Putamen (tissue), 1 donor: ENCODE measurements at regions not wholly inside any gene's neighbourhood (a gene's known extent, or its start where the extent isn't known, plus 50 kb on each side); places are given as distances from the start of the nearest gene placed in this dataset.
A peak's percentile ranks its signal among the peaks of the same experiment; 100 is the strongest.

Experiments used
- DNase-seq: peaks from one replicate; pipeline ENCODE4 v3.0.0-alpha.2; 2016; ENCODE audit warnings: low spot score

DNA sequence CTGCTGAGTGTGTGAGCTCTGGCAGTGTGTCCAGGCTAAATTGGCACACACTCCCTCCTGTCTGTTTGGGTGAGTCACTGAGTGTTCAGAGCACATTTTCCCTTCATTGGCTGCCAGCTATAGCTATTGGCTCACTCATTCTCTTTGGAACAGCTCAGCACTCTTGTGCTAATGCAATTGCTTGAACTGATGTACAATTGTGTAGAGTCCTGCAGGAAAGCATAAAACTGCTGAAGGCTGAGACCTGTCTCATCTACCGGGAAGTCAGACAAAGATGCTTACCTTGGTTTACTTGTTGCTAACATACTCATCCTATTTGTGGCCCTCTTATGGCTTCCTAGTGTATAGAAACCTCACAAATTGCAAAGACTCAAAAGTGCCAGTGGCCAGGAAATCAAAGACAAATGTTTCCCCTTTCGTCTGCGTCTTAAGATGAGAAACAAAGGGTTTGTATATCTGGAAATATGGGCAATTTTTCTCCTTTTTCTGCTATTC lies 351.0 kb downstream of the BCKDHB start:
- peak; percentile 28 for DNase-seq

GRCh38 chr6:80456724-80457438 lies 350.4 kb downstream of the BCKDHB start:
- no peak for DNase-seq

DNA sequence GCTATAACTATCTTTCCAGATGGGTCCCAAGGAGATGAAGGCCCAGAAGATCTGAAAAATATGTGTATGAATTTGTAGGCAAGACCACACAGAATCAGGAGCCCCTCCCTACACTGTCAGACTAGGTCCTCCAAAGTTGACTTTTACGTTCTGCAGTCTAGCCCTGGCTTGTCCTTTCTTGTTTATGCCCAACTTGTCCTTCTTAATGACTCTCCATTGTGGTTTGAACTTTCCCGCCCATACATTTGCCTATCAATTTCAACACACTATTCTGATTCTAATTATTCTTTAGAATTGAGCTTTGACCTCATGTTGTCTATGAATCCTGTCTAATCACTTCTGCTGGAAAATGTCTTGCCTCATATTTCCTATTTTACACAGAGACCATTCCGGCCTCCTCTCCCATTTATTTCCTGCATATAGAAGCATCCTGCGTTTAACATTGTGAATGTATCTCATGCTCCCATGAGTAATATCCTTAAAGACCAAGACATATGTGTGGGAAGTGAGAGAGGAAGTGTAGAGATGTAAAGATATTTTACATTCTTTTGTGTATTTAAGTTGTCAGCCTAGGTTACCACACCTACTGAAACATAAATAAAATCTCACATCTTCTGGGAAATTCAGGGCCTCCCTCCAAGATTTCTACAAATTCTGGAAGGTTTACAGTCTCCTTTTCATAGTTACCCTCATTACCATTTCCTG lies 348.3 kb downstream of the BCKDHB start:
- no peak for DNase-seq

- no peak for DNase-seq
Observed at GRCh38 chr6:80454197-80454596, 347.7 kb downstream of the BCKDHB start.

DNA sequence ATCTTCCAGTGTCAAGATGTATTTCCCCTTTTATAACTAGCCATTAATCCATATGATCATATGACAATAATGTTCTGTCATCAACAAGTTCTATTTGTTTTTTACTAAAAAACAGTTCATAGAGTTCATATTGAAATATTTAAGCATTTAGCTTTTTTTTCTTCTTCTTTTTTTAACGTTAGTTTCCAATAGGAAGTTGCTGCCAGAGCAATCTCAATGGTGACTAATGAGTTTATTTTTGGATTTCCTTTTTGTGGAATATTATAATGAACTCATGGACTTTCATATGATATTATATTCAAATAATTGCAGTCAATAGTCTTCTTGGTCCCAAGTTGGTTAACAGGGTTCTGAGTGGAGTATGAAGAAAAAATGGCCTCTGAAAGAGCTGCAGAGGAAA lies 343.3 kb downstream of the BCKDHB start:
- DNase-seq, result no peak

DNA sequence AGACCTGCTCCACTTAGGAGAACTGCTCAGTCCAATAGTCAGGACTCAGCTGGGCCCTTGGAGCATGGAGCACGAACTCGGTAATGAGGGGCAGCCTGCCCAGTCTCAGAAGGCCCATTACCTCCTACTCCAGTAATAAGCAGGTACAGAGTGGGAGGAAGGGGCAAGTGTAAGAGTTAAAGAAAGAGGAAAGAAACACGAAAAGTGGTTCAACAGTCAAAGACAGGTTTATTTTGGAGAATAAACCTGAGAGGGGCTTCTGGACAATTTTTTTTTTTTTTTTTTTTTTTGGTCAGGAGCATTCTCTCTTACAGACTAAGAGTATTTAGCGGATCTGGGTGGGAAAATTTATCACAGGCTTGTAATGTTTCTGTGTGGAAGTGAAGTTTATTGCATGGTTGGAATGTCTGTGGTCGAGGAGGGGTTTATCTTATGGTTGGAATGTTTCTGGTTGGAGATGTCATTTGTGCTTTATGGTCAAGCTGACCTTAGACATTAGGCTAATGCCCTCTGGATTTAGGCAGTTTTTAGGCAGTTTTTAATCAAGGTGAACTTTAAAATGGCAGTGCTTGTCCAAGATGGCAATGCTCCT lies 340.1 kb downstream of the BCKDHB start:
- no peak for DNase-seq

GRCh38 chr6:80445751-80446150 lies 339.3 kb downstream of the BCKDHB start:
- no peak for DNase-seq

GRCh38 chr6:80442366-80442765 lies 335.9 kb downstream of the BCKDHB start:
- DNase-seq, result no peak

DNA sequence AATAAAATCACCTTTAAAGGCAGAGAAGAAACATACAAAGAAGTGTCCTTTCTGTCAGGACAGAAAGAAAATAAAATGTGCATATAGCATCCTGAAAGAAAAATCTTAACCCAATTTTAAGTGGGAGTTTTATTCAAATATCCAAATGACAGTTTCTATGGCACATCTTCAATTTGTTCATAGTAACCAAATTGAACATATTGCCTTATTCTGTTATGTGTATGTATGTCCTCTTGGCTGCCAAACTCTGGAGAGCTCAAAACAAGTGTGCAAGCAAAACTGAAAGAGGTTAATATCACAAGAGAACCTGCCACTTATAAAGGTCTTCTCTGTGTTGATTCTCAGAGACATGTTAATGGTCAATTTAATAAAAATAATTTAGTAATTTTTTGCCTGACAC lies 334.7 kb downstream of the BCKDHB start:
- no peak for DNase-seq

DNA sequence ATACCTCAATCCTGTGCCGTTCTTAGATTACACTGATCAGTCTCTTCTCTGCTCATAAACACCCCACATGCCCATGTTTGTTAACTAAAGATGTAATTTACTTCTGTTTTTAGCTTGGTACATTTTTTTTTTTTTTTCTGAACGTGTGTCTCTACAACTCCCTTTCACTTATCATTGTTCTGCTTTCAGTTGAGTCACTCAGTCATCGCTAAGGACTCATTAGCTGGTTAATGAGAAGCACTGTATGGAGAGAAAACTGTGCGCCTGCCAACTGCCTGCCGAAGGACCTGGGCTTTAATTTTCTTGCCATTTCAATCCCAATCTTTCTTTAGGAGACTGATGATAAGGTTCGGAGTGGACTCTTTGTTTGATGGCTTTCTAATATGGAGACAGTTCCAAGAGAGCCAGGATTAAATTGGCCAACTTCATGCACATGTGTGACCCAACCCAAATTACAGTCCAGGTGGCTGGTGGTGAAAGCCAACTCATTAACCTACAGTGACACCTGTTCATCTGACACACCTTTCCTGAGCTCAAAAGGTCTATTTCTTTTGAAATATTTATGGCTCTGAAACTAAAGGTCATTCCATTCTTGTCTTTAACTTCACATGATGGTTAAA lies 334.1 kb downstream of the BCKDHB start:
- DNase-seq, result no peak

DNA sequence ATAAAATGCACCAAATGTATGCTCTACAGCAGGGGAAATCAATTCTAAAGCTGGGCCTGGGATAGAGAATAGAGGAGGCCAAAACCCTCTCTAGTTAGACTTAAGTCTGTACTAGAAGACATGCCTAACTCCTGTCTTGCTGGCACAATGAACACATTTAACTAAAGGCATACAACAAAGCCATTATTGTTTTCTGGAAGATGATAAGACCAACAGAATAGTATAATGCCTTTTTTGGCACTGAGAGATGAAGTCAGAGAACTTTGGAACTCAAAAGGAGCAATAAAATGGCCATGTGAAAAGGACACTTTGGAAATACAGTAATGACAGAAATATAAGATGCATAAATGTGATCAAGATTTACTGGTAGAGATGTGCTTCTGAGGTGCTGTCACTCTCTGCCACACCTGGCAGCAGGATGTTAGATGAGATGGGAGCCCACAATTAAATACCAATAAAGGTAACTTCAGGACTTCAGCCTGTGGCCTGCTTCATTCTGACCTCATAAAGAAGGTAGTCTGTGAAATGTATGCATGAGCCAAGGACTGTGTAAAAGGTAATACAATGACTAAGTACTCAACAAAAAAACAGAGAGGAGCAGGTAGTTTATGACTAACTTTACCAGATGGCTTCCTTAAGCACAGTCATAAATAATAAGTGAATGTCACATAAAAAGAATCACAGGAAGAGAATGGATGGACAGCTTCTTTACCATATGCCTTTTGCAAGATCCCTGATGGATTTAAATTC lies 333.4 kb downstream of the BCKDHB start:
- DNase-seq, result no peak

DNA sequence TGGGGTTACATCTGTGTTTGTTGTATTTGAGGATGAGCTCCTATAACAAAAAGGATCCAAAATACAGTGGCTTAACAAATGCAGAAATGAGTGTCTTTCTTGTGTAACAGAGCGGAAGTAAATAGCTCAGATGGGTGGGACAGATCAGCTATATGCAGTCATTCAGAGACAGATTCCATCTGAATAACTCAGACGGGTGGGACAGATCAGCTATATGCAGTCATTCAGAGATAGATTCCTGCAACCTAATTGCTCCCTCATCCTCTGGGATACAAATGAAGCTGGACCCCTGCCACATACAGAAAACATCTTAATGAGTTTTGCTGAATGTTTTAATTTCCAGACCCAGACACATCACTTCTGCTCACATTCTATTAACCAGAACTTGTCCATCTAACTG lies 332.3 kb downstream of the BCKDHB start:
- no peak for DNase-seq

DNA sequence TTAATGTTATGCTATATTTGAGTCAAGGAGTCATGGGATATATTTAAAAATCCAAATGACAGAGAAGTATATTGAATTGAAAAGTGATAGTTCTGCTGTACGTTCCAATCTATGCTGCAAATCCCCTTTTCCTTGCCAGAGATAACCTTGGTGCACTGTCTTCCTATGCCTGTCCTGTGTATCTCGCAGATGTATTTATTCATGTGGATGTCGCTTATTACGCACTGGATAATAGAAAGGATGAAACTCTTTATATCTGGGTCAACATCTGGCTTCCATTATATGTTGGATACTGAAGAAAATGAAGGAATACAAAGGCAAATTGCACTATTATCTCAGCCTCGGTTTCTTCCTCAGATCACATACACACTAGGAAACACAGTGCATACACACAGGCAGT lies 331.3 kb downstream of the BCKDHB start:
- no peak for DNase-seq

DNA sequence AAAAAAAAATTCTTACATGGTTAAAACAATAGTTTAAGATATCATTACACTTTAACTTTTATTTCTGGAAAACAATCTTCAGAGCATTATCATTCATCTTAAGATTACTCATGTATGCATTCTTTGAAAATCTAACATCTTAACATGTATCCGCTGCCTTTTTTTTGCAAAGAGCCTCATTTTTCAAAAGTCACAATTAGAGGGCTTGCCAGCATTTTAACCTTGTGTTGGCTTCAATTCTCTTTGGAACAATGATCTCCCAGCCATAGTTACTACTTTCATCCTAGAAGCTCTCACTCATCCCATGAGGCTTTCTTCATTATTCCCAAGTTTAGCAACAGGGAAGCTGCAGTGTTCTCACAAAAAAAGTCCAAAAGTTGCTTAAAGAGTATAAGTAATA lies 330.8 kb downstream of the BCKDHB start:
- no peak for DNase-seq

DNA sequence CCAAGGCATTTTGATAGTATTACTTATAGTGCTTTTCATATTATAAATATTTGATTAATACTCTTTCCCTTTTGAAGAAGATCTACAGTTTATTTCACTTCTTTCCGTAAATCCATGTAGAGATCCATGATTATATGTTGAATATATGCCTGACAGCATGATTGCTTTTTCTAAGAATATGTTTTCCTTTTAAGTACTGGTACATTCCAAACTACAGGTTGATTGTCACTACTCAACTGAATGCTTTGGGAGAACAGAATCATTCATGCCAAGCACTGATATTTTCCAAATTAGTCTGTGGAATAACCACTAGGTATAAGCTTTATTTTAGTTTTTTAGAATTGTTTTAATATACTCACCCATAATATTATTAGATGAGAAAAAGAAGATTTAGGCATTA lies 330.2 kb downstream of the BCKDHB start:
- no peak for DNase-seq

- no peak for DNase-seq
Observed at GRCh38 chr6:80435457-80435856, 329.0 kb downstream of the BCKDHB start.

- DNase-seq, result no peak
Observed at GRCh38 chr6:80434691-80435350, 328.4 kb downstream of the BCKDHB start.

- DNase-seq, result no peak
Observed at GRCh38 chr6:80433673-80434025, 327.2 kb downstream of the BCKDHB start.

DNA sequence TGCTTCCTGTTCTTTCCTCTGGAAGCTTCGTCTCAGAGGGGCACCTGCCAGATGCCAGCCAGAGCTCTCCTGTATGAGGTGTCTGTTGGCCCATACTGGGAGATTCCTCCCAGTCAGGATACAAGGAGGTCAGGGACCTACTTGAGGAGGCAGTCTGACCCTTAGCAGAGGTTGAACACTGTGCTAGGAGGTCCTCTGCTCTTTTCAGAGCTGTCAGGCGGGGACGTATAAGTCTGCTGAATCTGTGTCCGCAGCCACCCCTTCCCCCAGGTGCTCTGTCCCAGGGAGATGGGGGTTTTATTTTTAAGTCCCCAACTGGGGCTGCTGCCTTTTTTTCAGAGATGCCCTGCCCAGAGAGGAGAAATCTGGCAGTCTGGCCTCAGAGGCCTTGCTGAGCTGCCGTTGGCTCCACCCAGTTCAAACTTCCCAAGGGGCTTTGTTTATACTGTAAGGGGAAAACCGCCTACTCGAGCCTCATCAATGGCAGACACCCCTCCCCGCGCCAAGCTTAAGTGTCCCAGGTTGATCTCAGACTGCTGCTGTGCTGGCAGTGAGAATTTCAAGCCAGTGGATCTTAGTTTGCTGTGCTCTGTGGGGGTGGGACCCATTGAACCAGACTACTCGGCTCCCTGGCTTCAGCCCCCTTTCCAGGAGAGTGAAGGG lies 326.7 kb downstream of the BCKDHB start:
- DNase-seq, result no peak

DNA sequence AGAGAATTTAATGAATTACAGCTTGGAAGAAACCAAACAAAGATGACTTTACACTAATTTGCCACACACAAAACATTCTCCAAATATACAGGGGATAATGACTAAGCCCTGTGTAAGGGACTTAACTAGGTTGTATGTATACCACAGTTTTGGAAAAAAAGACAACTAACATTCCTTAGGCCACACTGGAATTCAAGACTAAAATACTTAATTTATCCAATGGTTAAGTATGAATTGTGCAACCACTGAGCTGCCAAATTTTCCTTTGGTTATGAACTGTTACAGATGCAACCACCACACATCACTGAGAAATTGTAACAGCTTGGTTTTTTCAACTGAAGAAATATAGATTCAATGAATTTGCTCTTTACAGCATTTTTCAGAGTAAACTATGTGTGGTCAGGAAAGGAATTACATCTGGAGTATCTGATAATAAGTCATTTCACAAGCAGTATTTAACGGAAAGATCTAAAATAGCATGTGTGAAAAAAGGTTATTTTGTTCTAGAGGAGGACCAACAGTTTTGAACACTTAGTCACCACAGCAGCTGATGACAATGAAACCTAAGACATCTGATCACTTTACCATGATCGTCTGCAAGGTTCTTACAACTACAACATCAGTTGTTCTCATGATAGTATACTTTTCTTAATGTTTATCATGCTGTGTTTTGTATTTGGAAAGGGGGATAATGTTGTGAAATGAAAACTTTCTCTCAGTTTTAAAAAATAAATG lies 318.8 kb downstream of the BCKDHB start:
- no peak for DNase-seq
